Choroid plexus epithelial cell (primary cell): ENCODE measurements at regions not wholly inside any gene's neighbourhood (a gene's known extent, or its start where the extent isn't known, plus 50 kb on each side); places are given as distances from the start of the nearest gene placed in this dataset.

Source experiments
- DNase-seq: peaks from one replicate; pipeline ENCODE4 v3.0.0-alpha.2; 2010; ENCODE audit warnings: low read depth
- H3K4me3 ChIP-seq: 2 replicates; pipeline ENCODE4 v1.5.1; 2011; ENCODE audit warnings: low read depth, mild to moderate bottlenecking, control low read depth, low read length, moderate library complexity
- CTCF ChIP-seq: conservative IDR thresholded peaks from 2 replicates; pipeline ENCODE4 v1.5.1; 2011; ENCODE audit warnings: low read depth, mild to moderate bottlenecking, control low read depth, inconsistent platforms, low read length, moderate library complexity

- TF ChIP-seq CTCF, result no peak
- no peak overlapping the region for H3K4me3 ChIP-seq
- no peak for DNase-seq
Observed at GRCh38 chr9:84609779-84610178, 59.8 kb upstream of the NTRK2 start.

- no peak for DNase-seq
- no peak for TF ChIP-seq CTCF
- H3K4me3 ChIP-seq, result no peak overlapping the region
Observed at GRCh38 chr9:84613431-84613830, 56.1 kb upstream of the NTRK2 start.

GRCh38 chr9:84615544-84615943 is 54.0 kb upstream of the NTRK2 start:
- no peak overlapping the region for H3K4me3 ChIP-seq
- no peak for TF ChIP-seq CTCF
- no peak for DNase-seq

- TF ChIP-seq CTCF, result no peak
Observed at GRCh38 chr9:84617411-84618029, 52.0 kb upstream of the NTRK2 start.

More at GRCh38 chr9:84617411-84618029, 52.0 kb upstream of the NTRK2 start:
- DNase-seq, result no peak
- no peak overlapping the region for H3K4me3 ChIP-seq
